Cardiac muscle cell (in vitro differentiated cells and primary cell): ENCODE measurements at regions not wholly inside any gene's neighbourhood (a gene's known extent, or its start where the extent isn't known, plus 50 kb on each side); places are given as distances from the start of the nearest gene placed in this dataset.

Experiments used
- DNase-seq, 2 donors: peaks; one replicate each; pipeline versions ENCODE4 v3.0.0 to v3.0.0-alpha.2; 2010 to 2017; ENCODE audit warnings: low read depth in 1 of 2, low spot score in 1 of 2
- H3K27ac ChIP-seq: fragments of 200-600 bp; sonication (generic); 2 replicates; pipeline ENCODE4 v1.5.1; 2016
- H3K27me3 ChIP-seq: fragments of 200-600 bp; sonication (generic); 2 replicates; pipeline ENCODE4 v1.6.0; 2016; ENCODE audit warnings: control low read depth
- H3K36me3 ChIP-seq: fragments of 200-600 bp; sonication (generic); 2 replicates; pipeline ENCODE4 v1.5.1; 2016; ENCODE audit warnings: control low read depth
- H3K4me1 ChIP-seq: fragments of 200-600 bp; sonication (generic); 2 replicates; pipeline ENCODE4 v1.8.1; 2017; ENCODE audit warnings: low read depth, mild to moderate bottlenecking, mixed run types
- H3K4me3 ChIP-seq: fragments of 200-600 bp; sonication (generic); 2 replicates; pipeline ENCODE4 v1.5.1; 2016; ENCODE audit warnings: mild to moderate bottlenecking
- H3K9me3 ChIP-seq: fragments of 200-600 bp; sonication (generic); 2 replicates; pipeline ENCODE4 v1.5.1; 2017; ENCODE audit warnings: low read depth, mild to moderate bottlenecking, control low read depth
- TF ChIP-seq, protein P1 (sequence below): IDR thresholded peaks from 2 replicates; pipeline ENCODE4 v1.5.1; 2012; ENCODE audit warnings: low read depth, mild to moderate bottlenecking, low read length

DNA sequence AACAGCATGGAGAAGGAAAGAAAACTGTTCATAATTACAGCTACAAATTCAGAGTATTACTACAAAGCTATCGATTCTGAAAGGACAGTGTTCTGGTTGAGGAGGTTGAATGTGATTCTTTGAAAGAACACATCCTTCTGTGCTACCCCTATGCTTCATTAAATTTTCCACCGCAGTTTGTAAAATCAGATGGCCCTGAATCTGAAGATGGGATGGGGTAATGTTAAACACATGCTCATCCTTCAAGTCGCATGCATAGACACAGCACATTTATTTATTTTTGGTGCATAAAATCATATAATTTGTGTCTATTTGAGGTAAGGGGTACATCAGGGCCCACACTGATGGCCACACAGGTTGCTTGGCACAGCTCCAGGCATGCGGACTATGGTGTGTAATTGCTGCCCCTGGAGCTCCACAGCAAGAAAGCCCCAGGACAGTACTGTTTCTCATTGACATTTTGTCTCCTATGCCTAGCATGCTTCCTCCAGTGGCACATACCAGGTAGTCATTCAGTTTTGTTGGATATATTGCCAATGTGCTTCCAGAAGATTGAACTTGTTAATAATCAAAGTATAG, 238.8 kb upstream of the TANK start:
- Histone ChIP-seq H3K36me3 (no peaks in the 10 kb centered on the region), H3K27ac (no peak overlapping the region), H3K4me3 (no peak overlapping the region), H3K9me3 (no peaks in the 10 kb centered on the region), H3K4me1 (peaks cover 11% of the 10 kb centered on the region), H3K27me3 (no peaks in the 10 kb centered on the region)
- DNase-seq: no peak
- TF ChIP-seq, protein P1, sequence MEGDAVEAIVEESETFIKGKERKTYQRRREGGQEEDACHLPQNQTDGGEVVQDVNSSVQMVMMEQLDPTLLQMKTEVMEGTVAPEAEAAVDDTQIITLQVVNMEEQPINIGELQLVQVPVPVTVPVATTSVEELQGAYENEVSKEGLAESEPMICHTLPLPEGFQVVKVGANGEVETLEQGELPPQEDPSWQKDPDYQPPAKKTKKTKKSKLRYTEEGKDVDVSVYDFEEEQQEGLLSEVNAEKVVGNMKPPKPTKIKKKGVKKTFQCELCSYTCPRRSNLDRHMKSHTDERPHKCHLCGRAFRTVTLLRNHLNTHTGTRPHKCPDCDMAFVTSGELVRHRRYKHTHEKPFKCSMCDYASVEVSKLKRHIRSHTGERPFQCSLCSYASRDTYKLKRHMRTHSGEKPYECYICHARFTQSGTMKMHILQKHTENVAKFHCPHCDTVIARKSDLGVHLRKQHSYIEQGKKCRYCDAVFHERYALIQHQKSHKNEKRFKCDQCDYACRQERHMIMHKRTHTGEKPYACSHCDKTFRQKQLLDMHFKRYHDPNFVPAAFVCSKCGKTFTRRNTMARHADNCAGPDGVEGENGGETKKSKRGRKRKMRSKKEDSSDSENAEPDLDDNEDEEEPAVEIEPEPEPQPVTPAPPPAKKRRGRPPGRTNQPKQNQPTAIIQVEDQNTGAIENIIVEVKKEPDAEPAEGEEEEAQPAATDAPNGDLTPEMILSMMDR: no peak

DNA sequence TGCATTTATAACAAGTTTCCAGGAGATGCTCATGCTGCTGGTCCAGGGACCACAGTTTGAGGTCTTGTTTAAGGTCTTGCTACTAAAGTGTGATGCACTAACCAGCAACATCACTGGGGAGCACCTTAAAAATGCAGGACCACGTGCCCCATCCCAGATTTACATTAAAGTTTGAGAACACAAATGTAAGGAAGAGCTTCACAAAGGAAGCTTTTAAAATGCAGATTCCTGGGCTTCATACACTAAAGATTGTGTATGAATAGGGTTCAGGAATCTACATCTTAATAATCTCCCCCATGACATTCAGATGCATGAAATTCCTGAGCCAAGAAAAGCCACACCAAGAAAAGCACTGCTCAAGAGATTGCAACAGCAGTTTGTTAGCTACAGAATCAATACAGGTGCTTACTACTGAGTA, 235.3 kb upstream of the TANK start:
- Histone ChIP-seq H3K27me3 (no peaks in the 10 kb centered on the region), H3K9me3 (no peaks in the 10 kb centered on the region), H3K4me3 (no peak overlapping the region), H3K27ac (no peak overlapping the region), H3K4me1 (peaks cover 8% of the 10 kb centered on the region), H3K36me3 (no peaks in the 10 kb centered on the region)
- DNase-seq: no peak
- TF ChIP-seq, protein P1: no peak

DNA sequence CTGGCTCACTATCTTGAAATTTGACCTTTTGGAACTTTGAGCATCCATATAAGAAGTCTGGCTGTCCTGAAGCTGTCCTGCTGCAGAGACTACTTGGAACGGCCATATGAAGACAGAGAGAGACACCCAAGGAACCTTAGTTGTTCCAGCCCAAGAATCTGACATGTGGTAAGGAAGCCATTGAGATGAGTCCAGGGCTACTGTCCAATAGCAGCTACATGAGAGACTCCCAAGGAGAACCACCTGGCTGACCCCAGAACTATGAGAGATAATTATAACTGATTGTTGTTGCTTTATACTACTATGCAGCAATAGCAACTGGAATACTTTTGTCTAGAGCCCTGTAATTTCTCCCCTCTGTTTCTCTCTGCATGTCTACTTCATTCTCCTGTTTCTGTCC, 234.3 kb upstream of the TANK start:
- H3K27me3 ChIP-seq: no peaks in the 10 kb centered on the region
- H3K4me3 ChIP-seq: no peak overlapping the region
- TF ChIP-seq, protein P1: no peak
- H3K9me3 ChIP-seq: no peaks in the 10 kb centered on the region
- no peak overlapping the region for H3K27ac ChIP-seq
- no peaks in the 10 kb centered on the region for H3K36me3 ChIP-seq
- no peak for DNase-seq
- H3K4me1 ChIP-seq: peaks cover 8% of the 10 kb centered on the region

DNA sequence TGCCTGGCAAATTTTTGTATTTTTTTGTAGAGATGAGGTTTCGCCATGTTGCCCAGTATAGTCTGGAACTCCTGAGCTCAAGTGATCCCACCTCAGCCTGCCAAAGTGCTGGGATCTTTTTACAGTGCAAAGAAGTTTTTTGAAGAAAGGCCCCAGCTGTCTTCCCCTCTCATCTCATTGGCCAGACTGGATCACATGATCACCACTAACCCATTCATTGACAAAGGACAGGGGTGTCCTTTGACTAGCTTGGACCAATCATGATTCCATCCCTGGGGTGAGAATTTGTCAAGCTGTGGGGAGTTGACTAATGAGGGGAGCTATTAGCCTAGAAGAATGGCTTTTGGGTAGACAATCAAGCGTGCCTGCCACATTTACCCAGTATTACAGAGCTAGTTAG, 232.9 kb upstream of the TANK start:
- no peaks in the 10 kb centered on the region for H3K27me3 ChIP-seq
- DNase-seq: no peak

DNA sequence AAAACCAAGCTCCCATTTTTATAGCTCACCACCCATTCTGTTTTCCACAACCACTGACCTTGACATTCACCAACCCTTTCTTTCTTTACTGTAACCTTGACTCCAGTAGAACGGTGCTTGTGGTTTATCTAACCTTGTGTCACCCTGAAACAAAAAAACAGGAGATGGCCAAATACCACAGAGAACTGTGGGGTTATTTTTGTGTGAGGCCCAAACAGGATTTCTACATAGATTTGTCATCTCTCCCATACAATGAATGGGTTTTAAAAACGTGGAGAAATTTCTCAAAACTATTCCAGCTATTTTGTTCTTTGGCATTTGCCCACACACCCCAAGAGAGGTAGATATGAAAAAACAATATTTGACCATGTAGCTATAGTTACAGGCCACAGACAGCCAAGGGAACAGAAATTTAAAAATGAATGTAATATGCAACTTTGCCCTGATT, 231.3 kb upstream of the TANK start:
- peak in 1 of 2 donors; percentile 90 for DNase-seq
- Histone ChIP-seq H3K4me1 (peaks cover 8% of the 10 kb centered on the region), H3K27ac (no peak overlapping the region), H3K4me3 (no peak overlapping the region), H3K27me3 (no peaks in the 10 kb centered on the region), H3K9me3 (no peaks in the 10 kb centered on the region), H3K36me3 (no peaks in the 10 kb centered on the region)
- TF ChIP-seq, protein P1: no peak

More for the DNA sequence above, 232.9 kb upstream of the TANK start:
- TF ChIP-seq, protein P1: no peak
- H3K4me3 ChIP-seq: no peak overlapping the region
- no peaks in the 10 kb centered on the region for H3K9me3 ChIP-seq
- H3K36me3 ChIP-seq: no peaks in the 10 kb centered on the region
- H3K27ac ChIP-seq: no peak overlapping the region
- peaks cover 8% of the 10 kb centered on the region for H3K4me1 ChIP-seq

DNA sequence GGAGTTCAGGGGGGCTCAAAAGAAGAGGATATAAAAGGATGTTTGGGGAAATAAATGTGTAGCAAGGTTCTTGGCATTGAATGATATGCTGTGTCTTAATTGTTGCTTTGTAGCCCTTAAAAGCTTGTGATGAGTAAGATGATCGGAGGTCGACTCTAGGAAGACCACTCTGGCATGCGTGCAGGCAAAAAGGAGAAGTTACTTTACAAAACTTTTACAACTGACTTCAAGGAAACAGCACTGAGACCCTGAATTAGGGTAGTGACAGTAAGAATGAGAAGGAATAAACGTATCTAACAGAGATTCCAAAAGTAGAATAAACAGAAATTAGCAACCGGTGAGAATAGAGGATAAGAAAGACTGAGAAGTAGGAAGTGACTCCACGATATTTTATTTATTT, 228.7 kb upstream of the TANK start:
- Histone ChIP-seq H3K9me3 (no peaks in the 10 kb centered on the region), H3K4me1 (peaks cover 4% of the 10 kb centered on the region), H3K4me3 (no peak overlapping the region), H3K36me3 (no peaks in the 10 kb centered on the region), H3K27me3 (no peaks in the 10 kb centered on the region), H3K27ac (no peak overlapping the region)
- TF ChIP-seq, protein P1: no peak
- no peak for DNase-seq
